SU-DHL-6 (cell line): ENCODE measurements at regions not wholly inside any gene's neighbourhood (a gene's known extent, or its start where the extent isn't known, plus 50 kb on each side); places are given as distances from the start of the nearest gene placed in this dataset.

Experiments used
- H2AFZ ChIP-seq: fragments of 200-600 bp; sonication (generic); 2 replicates; pipeline ENCODE4 v1.6.1; 2014; ENCODE audit warnings: low read depth, mild to moderate bottlenecking, moderate library complexity, mixed read lengths, antibody characterized with exemption, low read length; ENCODE audit not compliant: severe bottlenecking
- H3F3A ChIP-seq: fragments of 200-600 bp; shearing (Covaris generic); 2 replicates; pipeline ENCODE4 v1.6.0; 2016; ENCODE audit warnings: antibody characterized with exemption, mild to moderate bottlenecking; ENCODE audit not compliant: insufficient read depth
- H3K27ac ChIP-seq: fragments of 200-600 bp; sonication (generic); 2 replicates; pipeline ENCODE4 v1.5.1; 2016; ENCODE audit warnings: low read depth, mild to moderate bottlenecking, low read length, moderate library complexity, mixed read lengths
- H3K27me3 ChIP-seq: fragments of 200-600 bp; sonication (generic), shearing (Covaris generic); 2 replicates; pipeline ENCODE4 v1.6.0; 2014; ENCODE audit warnings: mild to moderate bottlenecking, low read length
- H3K36me3 ChIP-seq: fragments of 200-600 bp; sonication (generic); 2 replicates; pipeline ENCODE4 v1.6.1; 2014; ENCODE audit warnings: mild to moderate bottlenecking, low read length, mixed read lengths
- H3K4me2 ChIP-seq: fragments of 300-600, 200-600 bp; shearing (Covaris generic), sonication (generic); 2 replicates; pipeline ENCODE4 v1.6.0; 2014; ENCODE audit warnings: low read length, low read depth, mild to moderate bottlenecking; ENCODE audit not compliant: poor library complexity, severe bottlenecking
- H3K4me3 ChIP-seq: fragments of 200-600 bp; sonication (generic); 2 replicates; pipeline ENCODE4 v1.5.1; 2014; ENCODE audit warnings: antibody characterized with exemption, low read length, mild to moderate bottlenecking, mixed read lengths; ENCODE audit not compliant: insufficient read depth, poor library complexity, severe bottlenecking
- H3K79me2 ChIP-seq: fragments of 200-600 bp; sonication (generic); 2 replicates; pipeline ENCODE4 v1.6.1; 2014; ENCODE audit warnings: mild to moderate bottlenecking, low read length, moderate library complexity; ENCODE audit not compliant: insufficient read depth
- H3K9ac ChIP-seq: fragments of 200-600 bp; sonication (generic); 2 replicates; pipeline ENCODE4 v1.7.0; 2014; ENCODE audit warnings: mild to moderate bottlenecking, low read length
- H3K9me2 ChIP-seq: fragments of 200-600 bp; sonication (generic); replicated peaks from 2 replicates; pipeline ENCODE4 v1.6.1; 2014; ENCODE audit warnings: low read length; ENCODE audit not compliant: insufficient read depth
- H3K9me3 ChIP-seq: fragments of 200-600 bp; sonication (generic); 2 replicates; pipeline ENCODE4 v1.6.1; 2014; ENCODE audit warnings: low read length, mixed read lengths; ENCODE audit not compliant: insufficient read depth
- H4K20me1 ChIP-seq: fragments of 200-600 bp; sonication (generic); 2 replicates; pipeline ENCODE4 v1.6.1; 2014; ENCODE audit warnings: low read depth, mild to moderate bottlenecking, antibody characterized with exemption, low read length, moderate library complexity, mixed read lengths
- EZH2phosphoT487 ChIP-seq: fragments of 200-600 bp; sonication (generic), shearing (Covaris generic); conservative IDR thresholded peaks from 2 replicates; pipeline ENCODE4 v1.6.1; 2018; ENCODE audit warnings: mild to moderate bottlenecking, antibody characterized with exemption, low read length, moderate library complexity, mixed read lengths
- TF ChIP-seq, protein P1 (sequence below): fragments of 200-600 bp; sonication (generic); IDR thresholded peaks from one replicate; pipeline ENCODE4 v1.5.1; 2017; ENCODE audit warnings: antibody characterized with exemption, mild to moderate bottlenecking, low read length, moderate library complexity; ENCODE audit not compliant: insufficient read depth, poor library complexity, severe bottlenecking

GRCh38 chr15:96390986-96391385 lies 60.5 kb downstream of the NR2F2 start:
- Histone ChIP-seq H3K36me3 (no peaks in the 10 kb centered on the region), H3F3A (no peaks in the 10 kb centered on the region), H3K9me3 (no peaks in the 10 kb centered on the region), H3K79me2 (no peaks in the 10 kb centered on the region), H4K20me1 (no peaks in the 10 kb centered on the region), H3K4me3 (no peak overlapping the region), H3K9ac (no peak overlapping the region), H3K4me2 (no peak overlapping the region), H3K27me3 (no peaks in the 10 kb centered on the region), H3K27ac (no peak overlapping the region), H2AFZ (no peak overlapping the region), H3K9me2 (no peaks in the 10 kb centered on the region)
- TF ChIP-seq, protein P1, sequence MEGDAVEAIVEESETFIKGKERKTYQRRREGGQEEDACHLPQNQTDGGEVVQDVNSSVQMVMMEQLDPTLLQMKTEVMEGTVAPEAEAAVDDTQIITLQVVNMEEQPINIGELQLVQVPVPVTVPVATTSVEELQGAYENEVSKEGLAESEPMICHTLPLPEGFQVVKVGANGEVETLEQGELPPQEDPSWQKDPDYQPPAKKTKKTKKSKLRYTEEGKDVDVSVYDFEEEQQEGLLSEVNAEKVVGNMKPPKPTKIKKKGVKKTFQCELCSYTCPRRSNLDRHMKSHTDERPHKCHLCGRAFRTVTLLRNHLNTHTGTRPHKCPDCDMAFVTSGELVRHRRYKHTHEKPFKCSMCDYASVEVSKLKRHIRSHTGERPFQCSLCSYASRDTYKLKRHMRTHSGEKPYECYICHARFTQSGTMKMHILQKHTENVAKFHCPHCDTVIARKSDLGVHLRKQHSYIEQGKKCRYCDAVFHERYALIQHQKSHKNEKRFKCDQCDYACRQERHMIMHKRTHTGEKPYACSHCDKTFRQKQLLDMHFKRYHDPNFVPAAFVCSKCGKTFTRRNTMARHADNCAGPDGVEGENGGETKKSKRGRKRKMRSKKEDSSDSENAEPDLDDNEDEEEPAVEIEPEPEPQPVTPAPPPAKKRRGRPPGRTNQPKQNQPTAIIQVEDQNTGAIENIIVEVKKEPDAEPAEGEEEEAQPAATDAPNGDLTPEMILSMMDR: no peak
- no peak for TF ChIP-seq EZH2phosphoT487

- Histone ChIP-seq H3K27ac (no peak overlapping the region), H3F3A (no peaks in the 10 kb centered on the region)
Measured at GRCh38 chr15:96392380-96393208, 62.1 kb downstream of the NR2F2 start.

GRCh38 chr15:96393209-96393513 lies 62.7 kb downstream of the NR2F2 start:
- Histone ChIP-seq H4K20me1 (no peaks in the 10 kb centered on the region), H3K9me3 (no peaks in the 10 kb centered on the region), H3K9ac (no peak overlapping the region), H3F3A (no peaks in the 10 kb centered on the region), H3K27ac (no peak overlapping the region), H3K27me3 (no peaks in the 10 kb centered on the region), H3K79me2 (no peaks in the 10 kb centered on the region), H3K4me3 (no peak overlapping the region), H2AFZ (no peak overlapping the region), H3K9me2 (no peaks in the 10 kb centered on the region), H3K36me3 (no peaks in the 10 kb centered on the region), H3K4me2 (no peak overlapping the region)
- TF ChIP-seq EZH2phosphoT487: no peak
- TF ChIP-seq, protein P1: no peak

More at GRCh38 chr15:96392380-96393208, 62.1 kb downstream of the NR2F2 start:
- H3K9ac ChIP-seq: no peak overlapping the region
- no peaks in the 10 kb centered on the region for H4K20me1 ChIP-seq
- H2AFZ ChIP-seq: no peak overlapping the region
- H3K4me3 ChIP-seq: no peak overlapping the region
- H3K27me3 ChIP-seq: no peaks in the 10 kb centered on the region
- TF ChIP-seq, protein P1: no peak
- no peak for TF ChIP-seq EZH2phosphoT487
- no peaks in the 10 kb centered on the region for H3K36me3 ChIP-seq
- H3K4me2 ChIP-seq: no peak overlapping the region
- no peaks in the 10 kb centered on the region for H3K79me2 ChIP-seq
- no peaks in the 10 kb centered on the region for H3K9me3 ChIP-seq
- H3K9me2 ChIP-seq: no peaks in the 10 kb centered on the region
